Stimulated activated CD8-positive, alpha-beta memory T cell treated with anti-CD3 and anti-CD28 coated beads, Interleukin-2, amount 100 ng/mL, for 1 hour (primary cell): ENCODE measurements at regions not wholly inside any gene's neighbourhood (a gene's known extent, or its start where the extent isn't known, plus 50 kb on each side); places are given as distances from the start of the nearest gene placed in this dataset.

Experiments
- DNase-seq, 2 donors: peaks; one replicate each; pipeline ENCODE4 v3.0.0-alpha.2; 2020; ENCODE audit warnings: low read depth in 2 of 2

- no peak for DNase-seq
Measured at GRCh38 chr9:73219985-73220626, 68.4 kb downstream of the ANXA1 start.

- DNase-seq, result no peak
Measured at GRCh38 chr9:73223594-73223993, 71.9 kb downstream of the ANXA1 start.

- DNase-seq, result no peak
Measured at GRCh38 chr9:73229543-73229942, 77.9 kb downstream of the ANXA1 start.

GRCh38 chr9:73230251-73230650 is 78.6 kb downstream of the ANXA1 start:
- no peak for DNase-seq

GRCh38 chr9:73231203-73231602 is 79.5 kb downstream of the ANXA1 start:
- no peak for DNase-seq

- no peak for DNase-seq
Measured at GRCh38 chr9:73233359-73234007, 81.8 kb downstream of the ANXA1 start.

- DNase-seq, result no peak
Measured at GRCh38 chr9:73234008-73234360, 82.3 kb downstream of the ANXA1 start.

GRCh38 chr9:73237140-73237539 is 85.5 kb downstream of the ANXA1 start:
- DNase-seq, result no peak

GRCh38 chr9:73239570-73240265 is 88.1 kb downstream of the ANXA1 start:
- DNase-seq, result no peak

- no peak for DNase-seq
Measured at GRCh38 chr9:73243078-73243477, 91.4 kb downstream of the ANXA1 start.

GRCh38 chr9:73259086-73259696 is 107.5 kb downstream of the ANXA1 start:
- no peak for DNase-seq

GRCh38 chr9:73260506-73260905 is 108.8 kb downstream of the ANXA1 start:
- DNase-seq, result no peak

- DNase-seq, result no peak
Measured at GRCh38 chr9:73264631-73265030, 113.0 kb downstream of the ANXA1 start.

GRCh38 chr9:73265876-73266275 is 114.2 kb downstream of the ANXA1 start:
- no peak for DNase-seq

GRCh38 chr9:73269430-73270101 is 117.9 kb downstream of the ANXA1 start:
- no peak for DNase-seq

GRCh38 chr9:73270967-73271721 is 119.5 kb downstream of the ANXA1 start:
- DNase-seq, result no peak

GRCh38 chr9:73280113-73280512 is 128.4 kb downstream of the ANXA1 start:
- DNase-seq, result no peak

GRCh38 chr9:73284377-73284776 is 132.7 kb downstream of the ANXA1 start:
- DNase-seq, result no peak

GRCh38 chr9:73294336-73294735 is 142.7 kb downstream of the ANXA1 start:
- no peak for DNase-seq

- no peak for DNase-seq
Measured at GRCh38 chr9:73325983-73326382, 174.3 kb downstream of the ANXA1 start.

GRCh38 chr9:73327149-73327548 is 175.5 kb downstream of the ANXA1 start:
- no peak for DNase-seq
